Activated CD8-positive, alpha-beta T cell treated with anti-CD3 and anti-CD28 coated beads for 36 hours (primary cell): ENCODE measurements at regions not wholly inside any gene's neighbourhood (a gene's known extent, or its start where the extent isn't known, plus 50 kb on each side); places are given as distances from the start of the nearest gene placed in this dataset.

Experiments
- ATAC-seq: fragments of 200-7000 bp; cut with Tn5 transposase; one replicate; pipeline ENCODE4 v1.10.0; 2021; ENCODE audit warnings: mild to moderate bottlenecking, moderate library complexity
- CTCF ChIA-PET: fragments of 350-600 bp; sonication (Branson Sonifier 250); formaldehyde crosslinking; loops from one replicate; lab custom pipeline; 2021; ENCODE audit warnings: antibody characterized with exemption; lab: Charles Lee
- POLR2A ChIA-PET: fragments of 350-600 bp; sonication (Branson Sonifier 250); formaldehyde crosslinking; loops from one replicate; lab custom pipeline; 2021; ENCODE audit warnings: antibody characterized with exemption; lab: Charles Lee
- DNase-seq: peaks from one replicate; pipeline ENCODE4 v3.0.0-alpha.2; 2020
- H3K27ac Mint-ChIP-seq: one replicate; pipeline ENCODE4 v1.8.0; 2021; ENCODE audit warnings: mild to moderate bottlenecking, mixed read lengths
- H3K27me3 Mint-ChIP-seq: one replicate; pipeline ENCODE4 v1.8.0; 2021; ENCODE audit warnings: mixed read lengths
- H3K36me3 Mint-ChIP-seq: one replicate; pipeline ENCODE4 v1.8.0; 2021; ENCODE audit warnings: low read depth, mixed read lengths
- H3K4me1 Mint-ChIP-seq: one replicate; pipeline ENCODE4 v1.8.0; 2021; ENCODE audit warnings: low read depth, mixed read lengths
- H3K4me3 Mint-ChIP-seq: one replicate; pipeline ENCODE4 v1.8.0; 2021; ENCODE audit warnings: mild to moderate bottlenecking, moderate library complexity, mixed read lengths
- H3K9me3 Mint-ChIP-seq: one replicate; pipeline ENCODE4 v1.8.0; 2021; ENCODE audit warnings: mixed read lengths
- CTCF ChIP-seq: fragments of 200-600 bp; IDR thresholded peaks from one replicate; pipeline ENCODE4 v1.8.0; 2022; ENCODE audit warnings: antibody characterized with exemption, mild to moderate bottlenecking
- intact Hi-C: fragments of 100-400 bp; cut with micrococcal nuclease; formaldehyde crosslinking; loops from one replicate; pipeline ENCODE4 v1.10.0; 2022

- intact Hi-C loops, result no loop called here
- Mint-ChIP-seq H3K27me3 (peaks cover 6% of the 10 kb centered on the region), H3K36me3 (no peaks in the 10 kb centered on the region), H3K4me3 (no peak overlapping the region), H3K27ac (no peak overlapping the region), H3K9me3 (no peaks in the 10 kb centered on the region), H3K4me1 (no peaks in the 10 kb centered on the region)
- DNase-seq (no peak), ATAC-seq (no peak)
- no peak for TF ChIP-seq CTCF
- ChIA-PET CTCF (no interaction called here), POLR2A (interaction anchor here (0.8 kb wide), 1 partner anchor 11 kb away, joined by 5 read pairs; no protein-coding TSS in a partner anchor)
Measured at GRCh38 chr16:66146798-66147197, 219.7 kb upstream of the CDH5 start.

GRCh38 chr16:66144641-66145040 lies 221.8 kb upstream of the CDH5 start:
- peaks cover 2% of the 10 kb centered on the region for H3K27me3 Mint-ChIP-seq
- H3K4me1 Mint-ChIP-seq, result no peaks in the 10 kb centered on the region
- CTCF ChIA-PET, result interaction anchor here (1.5 kb wide), 1 partner anchor 126 kb away, joined by 3 read pairs; no protein-coding TSS in a partner anchor
- DNase-seq (no peak), ATAC-seq (no peak)
- intact Hi-C loops, result no loop called here
- no peak for TF ChIP-seq CTCF
- H3K27ac Mint-ChIP-seq, result no peak overlapping the region
- no peaks in the 10 kb centered on the region for H3K36me3 Mint-ChIP-seq
- H3K9me3 Mint-ChIP-seq, result no peaks in the 10 kb centered on the region
- POLR2A ChIA-PET, result no interaction called here
- H3K4me3 Mint-ChIP-seq, result no peak overlapping the region

- no peaks in the 10 kb centered on the region for H3K9me3 Mint-ChIP-seq
- intact Hi-C loops, result no loop called here
- H3K27me3 Mint-ChIP-seq, result peaks cover 2% of the 10 kb centered on the region
Measured at GRCh38 chr16:66143415-66143814, 223.1 kb upstream of the CDH5 start.

GRCh38 chr16:66141885-66142284 lies 224.6 kb upstream of the CDH5 start:
- Mint-ChIP-seq H3K9me3 (no peaks in the 10 kb centered on the region), H3K4me3 (no peak overlapping the region), H3K36me3 (no peaks in the 10 kb centered on the region), H3K27ac (no peak overlapping the region), H3K27me3 (peaks cover 2% of the 10 kb centered on the region), H3K4me1 (no peaks in the 10 kb centered on the region)
- ChIA-PET POLR2A (interaction anchor here (1.0 kb wide), 1 partner anchor 24 kb away, joined by 3 read pairs; no protein-coding TSS in a partner anchor), CTCF (interaction anchor here (1.5 kb wide), 1 partner anchor 11 kb away, joined by 4 read pairs; no protein-coding TSS in a partner anchor)
- no peak for ATAC-seq
- intact Hi-C loops, result no loop called here
- no peak for TF ChIP-seq CTCF
- no peak for DNase-seq

More at GRCh38 chr16:66143415-66143814, 223.1 kb upstream of the CDH5 start:
- H3K27ac Mint-ChIP-seq, result no peak overlapping the region
- no peak for TF ChIP-seq CTCF
- DNase-seq (no peak), ATAC-seq (no peak)
- POLR2A ChIA-PET, result no interaction called here
- no peaks in the 10 kb centered on the region for H3K4me1 Mint-ChIP-seq
- CTCF ChIA-PET, result interaction anchor here (1.5 kb wide), 2 partner anchors 12 to 128 kb away, joined by 3 to 4 read pairs; no protein-coding TSS in a partner anchor
- H3K36me3 Mint-ChIP-seq, result no peaks in the 10 kb centered on the region
- no peak overlapping the region for H3K4me3 Mint-ChIP-seq

GRCh38 chr16:66137853-66138252 lies 228.6 kb upstream of the CDH5 start:
- H3K36me3 Mint-ChIP-seq, result no peaks in the 10 kb centered on the region
- no peaks in the 10 kb centered on the region for H3K27me3 Mint-ChIP-seq
- no peak overlapping the region for H3K4me3 Mint-ChIP-seq
- DNase-seq, result no peak
- no peak for TF ChIP-seq CTCF
- no peak overlapping the region for H3K27ac Mint-ChIP-seq
- no peak for ATAC-seq
- ChIA-PET CTCF (no interaction called here), POLR2A (no interaction called here)
- intact Hi-C loops, result no loop called here
- H3K9me3 Mint-ChIP-seq, result no peaks in the 10 kb centered on the region
- no peaks in the 10 kb centered on the region for H3K4me1 Mint-ChIP-seq
